Endothelial cell of umbilical vein (primary cell): ENCODE measurements at regions not wholly inside any gene's neighbourhood (a gene's known extent, or its start where the extent isn't known, plus 50 kb on each side); places are given as distances from the start of the nearest gene placed in this dataset.

ENCODE experiments used
- BruUV-seq: library from RNA; stranded (reverse); fragments of 400-500 nt; replicated peaks from 2 replicates; lab custom pipeline; 2021; lab: Mats Ljungman, UMichigan
- CTCF ChIA-PET: fragments of 300-600, 350-600 bp; sonication (Branson Sonifier 250); formaldehyde crosslinking; loops from one replicate; lab custom pipeline; 2021; ENCODE audit warnings: antibody characterized with exemption, inconsistent platforms; lab: Charles Lee
- POLR2A ChIA-PET: fragments of 300-600, 350-600 bp; sonication (Branson Sonifier 250); formaldehyde crosslinking; loops from one replicate; lab custom pipeline; 2021; ENCODE audit warnings: antibody characterized with exemption, inconsistent platforms; lab: Charles Lee
- DNase-seq: peaks from one replicate; pipeline ENCODE4 v3.0.0-alpha.2; 2011; ENCODE audit warnings: low read depth, low spot score
- FAIRE-seq: peaks from 2 replicates; lab custom pipeline; 2011; peaks lifted over from hg19 to GRCh38; lab: Jason Lieb, UNC
- H2AFZ ChIP-seq: 2 replicates; pipeline ENCODE4 v1.6.0; 2012; ENCODE audit warnings: low read depth, low read length, control low read depth, inconsistent platforms
- H3K27ac ChIP-seq: 2 replicates; pipeline ENCODE4 v1.5.1; 2011; ENCODE audit warnings: low read depth, mild to moderate bottlenecking, control low read depth, low read length, moderate library complexity; ENCODE audit not compliant: insufficient read depth
- H3K27me3 ChIP-seq, 2 experiments: 2 replicates each; pipeline versions ENCODE4 v1.6.0 to v1.6.1; 2011; ENCODE audit warnings: low read length in 2 of 2, mixed read lengths in 1 of 2; ENCODE audit not compliant: control insufficient read depth in 2 of 2, insufficient read depth in 2 of 2
- H3K36me3 ChIP-seq, 2 experiments: 2 replicates in 1 of 2; 3 replicates in 1 of 2; pipeline ENCODE4 v1.5.1; 2011; ENCODE audit warnings: low read length in 2 of 2, mild to moderate bottlenecking in 1 of 2, moderate library complexity in 1 of 2; ENCODE audit not compliant: control insufficient read depth in 2 of 2, insufficient read depth in 2 of 2; ENCODE audit errors: extremely low read depth in 1 of 2
- H3K4me1 ChIP-seq: 3 replicates; pipeline ENCODE4 v1.5.1; 2011; ENCODE audit warnings: mild to moderate bottlenecking, low read length; ENCODE audit not compliant: control insufficient read depth, insufficient read depth; ENCODE audit errors: extremely low read depth
- H3K4me2 ChIP-seq: 2 replicates; pipeline ENCODE4 v1.6.1; 2011; ENCODE audit warnings: low read length, control low read depth, mixed read lengths; ENCODE audit not compliant: insufficient read depth
- H3K4me3 ChIP-seq, 3 experiments: fragments of 200-600 bp in 1 of 3; sonication (generic), shearing (Covaris generic) in 1 of 3; replicated peaks in 1 of 3; 2 replicates each; pipeline ENCODE4 v1.5.1; 2011 to 2016; ENCODE audit warnings: control low read depth in 3 of 3, low read length in 3 of 3, mild to moderate bottlenecking in 2 of 3, inconsistent platforms in 1 of 3, low read depth in 1 of 3, moderate library complexity in 1 of 3; ENCODE audit not compliant: insufficient read depth in 1 of 3
- H3K79me2 ChIP-seq: 2 replicates; pipeline ENCODE4 v1.6.0; 2012; ENCODE audit warnings: low read length, inconsistent platforms; ENCODE audit not compliant: control insufficient read depth, insufficient read depth
- H3K9ac ChIP-seq: replicated peaks from 2 replicates; pipeline ENCODE3; 2011; ENCODE audit warnings: low read length, control low read depth; ENCODE audit not compliant: insufficient read depth; ENCODE audit errors: extremely low read depth
- H3K9me1 ChIP-seq: replicated peaks from 3 replicates; pipeline ENCODE4 v1.6.0; 2011; ENCODE audit warnings: mild to moderate bottlenecking, low read length; ENCODE audit not compliant: control insufficient read depth, insufficient read depth; ENCODE audit errors: extremely low read depth
- H3K9me3 ChIP-seq: replicated peaks from 2 replicates; pipeline ENCODE4 v1.5.1; 2012; ENCODE audit warnings: low read length, inconsistent platforms; ENCODE audit not compliant: control insufficient read depth, insufficient read depth
- H4K20me1 ChIP-seq: replicated peaks from 2 replicates; pipeline ENCODE3; 2011; ENCODE audit warnings: mild to moderate bottlenecking, low read length; ENCODE audit not compliant: control insufficient read depth, insufficient read depth; ENCODE audit errors: extremely low read depth
- CTCF ChIP-seq, 2 donors: IDR thresholded peaks; 1 replicate in 1 of 2; 2 replicates in 1 of 2; pipeline ENCODE4 v1.5.1; 2011; ENCODE audit warnings: low read length in 2 of 2, mild to moderate bottlenecking in 2 of 2, moderate library complexity in 2 of 2, control low read depth in 1 of 2, inconsistent platforms in 1 of 2, low read depth in 1 of 2; ENCODE audit not compliant: insufficient read depth in 1 of 2; ENCODE audit errors: extremely low read depth in 1 of 2
- EZH2 ChIP-seq: IDR thresholded peaks from 2 replicates; pipeline ENCODE4 v1.6.1; 2012; ENCODE audit warnings: borderline replicate concordance, low read depth, mild to moderate bottlenecking, moderate library complexity, low read length, inconsistent platforms; ENCODE audit not compliant: severe bottlenecking
- FOS ChIP-seq: IDR thresholded peaks from 2 replicates; pipeline ENCODE4 v1.6.1; 2011; ENCODE audit warnings: mild to moderate bottlenecking, low read length, moderate library complexity, borderline replicate concordance; ENCODE audit not compliant: insufficient read depth
- GATA2 ChIP-seq: IDR thresholded peaks from 2 replicates; pipeline ENCODE4 v1.7.0; 2011; ENCODE audit warnings: low read depth, mild to moderate bottlenecking, moderate library complexity, mixed read lengths, low read length; ENCODE audit not compliant: insufficient read length, insufficient read depth
- JUN ChIP-seq: IDR thresholded peaks from 2 replicates; pipeline ENCODE4 v1.6.1; 2011; ENCODE audit warnings: borderline replicate concordance, low read depth; ENCODE audit not compliant: insufficient read length, insufficient read depth
- MAX ChIP-seq: IDR thresholded peaks from 2 replicates; pipeline ENCODE4 v1.6.1; 2011; ENCODE audit not compliant: insufficient read depth, insufficient read length
- MYC ChIP-seq: IDR thresholded peaks from one replicate; pipeline ENCODE4 v1.6.1; 2011; ENCODE audit warnings: mild to moderate bottlenecking, low read depth, low read length
- POLR2A ChIP-seq: IDR thresholded peaks from 2 replicates; pipeline ENCODE4 v1.6.1; 2012; ENCODE audit warnings: low read depth, mild to moderate bottlenecking, control low read depth, low read length
- POLR2AphosphoS5 ChIP-seq: IDR thresholded peaks from 2 replicates; pipeline ENCODE4 v1.6.1; 2012; ENCODE audit warnings: low read depth, mild to moderate bottlenecking, control low read depth, low read length, moderate library complexity; ENCODE audit not compliant: insufficient read depth
- dilution Hi-C: fragments of 300-500 bp; cut with MboI; formaldehyde crosslinking; loops from one replicate; pipeline ENCODE4 v1.15.0; 2019; ENCODE audit warnings: low sequenced_read_pairs; ENCODE audit not compliant: extremely low pct_ligation_motif_present
- intact Hi-C: fragments of 100-400 bp; cut with micrococcal nuclease; formaldehyde crosslinking; loops from one replicate; pipeline ENCODE4 v1.10.0; 2022

GRCh38 chr12:105429511-105429910 is 99.0 kb downstream of the C12orf75 start:
- H2AFZ ChIP-seq, result no peak overlapping the region
- no peak for DNase-seq
- FAIRE-seq, result no peak
- dilution Hi-C loops, result no loop called here
- ChIA-PET CTCF (no interaction called here), POLR2A (no interaction called here)
- intact Hi-C loops, result loop anchor here (2.0 kb wide), 2 partner anchors 15 to 41 kb away; no protein-coding TSS in a partner anchor
- no peak overlapping the region for H3K9ac ChIP-seq
- no peaks in the 10 kb centered on the region for H3K9me3 ChIP-seq
- no TSS peak for BruUV-seq
- H3K27ac ChIP-seq, result no peak overlapping the region
- peaks cover 26% of the 10 kb centered on the region for H3K4me1 ChIP-seq
- TF ChIP-seq POLR2A, result no peak
- no peak for TF ChIP-seq POLR2AphosphoS5
- TF ChIP-seq JUN, result no peak
- TF ChIP-seq MYC, result no peak
- no peak overlapping the region for H3K4me2 ChIP-seq
- no peak overlapping the region for H3K4me3 ChIP-seq
- no peaks in the 10 kb centered on the region for H3K9me1 ChIP-seq
- no peaks in the 10 kb centered on the region for H4K20me1 ChIP-seq
- H3K36me3 ChIP-seq, result no peaks in the 10 kb centered on the region
- H3K79me2 ChIP-seq, result no peaks in the 10 kb centered on the region
- H3K27me3 ChIP-seq, result no peaks in the 10 kb centered on the region

- Histone ChIP-seq H3K79me2 (no peaks in the 10 kb centered on the region), H2AFZ (no peak overlapping the region), H3K4me3 (no peak overlapping the region), H3K4me1 (peaks cover 30% of the 10 kb centered on the region), H3K9me3 (no peaks in the 10 kb centered on the region), H3K36me3 (no peaks in the 10 kb centered on the region), H4K20me1 (no peaks in the 10 kb centered on the region), H3K27me3 (no peaks in the 10 kb centered on the region), H3K27ac (no peak overlapping the region), H3K9me1 (no peaks in the 10 kb centered on the region), H3K4me2 (no peak overlapping the region), H3K9ac (no peak overlapping the region)
- DNase-seq (no peak), FAIRE-seq (no peak)
- dilution Hi-C loops (no loop called here), intact Hi-C loops (no loop called here)
- BruUV-seq, result no TSS peak
- TF ChIP-seq EZH2, result no peak
- no peak for TF ChIP-seq MAX
- TF ChIP-seq JUN, result no peak
- no peak for TF ChIP-seq FOS
- no peak for TF ChIP-seq CTCF (IDR thresholded peaks at IDR 0.05; ENCODE audit: extremely low read depth in 1 of 2, insufficient read depth in 1 of 2, low read depth in 1 of 2, low read length in 2 of 2)
- no peak for TF ChIP-seq POLR2AphosphoS5
- no peak for TF ChIP-seq POLR2A
- no peak for TF ChIP-seq MYC
- no peak for TF ChIP-seq GATA2
- ChIA-PET POLR2A (interaction anchor here (1.2 kb wide), 1 partner anchor 35 kb away, joined by 3 read pairs; no protein-coding TSS in a partner anchor), CTCF (interaction anchor here (0.7 to 2.2 kb wide), 9 partner anchors 11 to 792 kb away, joined by 3 to 12 read pairs (median 3); partner anchors contain the start of gene NUAK1)
Measured at GRCh38 chr12:105431537-105432100, 101.1 kb downstream of the C12orf75 start.
